ENCODE measurements at regions not wholly inside any gene's neighbourhood (a gene's known extent, or its start where the extent isn't known, plus 50 kb on each side); places are given as distances from the start of the nearest gene placed in this dataset.

- no peaks in the 10 kb centered on the region for H3K27me3 ChIP-seq
- TF ChIP-seq POLR2A (IDR thresholded peaks at IDR 0.05) (no peak), CTCF (IDR thresholded peaks at IDR 0.05) (no peak)
- no peak overlapping the region for H3K4me3 ChIP-seq
Measured at GRCh38 chr7:52639126-52639525, 396.3 kb upstream of the POM121L12 start.

GRCh38 chr7:52635021-52635420 is 400.4 kb upstream of the POM121L12 start:
- intact Hi-C loops (cut with DNase I): no loop called here
- ATAC-seq (no peak), DNase-seq (no peak)
- Histone ChIP-seq H3K9me3 (no peaks in the 10 kb centered on the region), H3K4me1 (no peaks in the 10 kb centered on the region), H3K27ac (no peak overlapping the region), H3K27me3 (no peaks in the 10 kb centered on the region), H3K36me3 (no peaks in the 10 kb centered on the region), H3K4me3 (no peak overlapping the region)
- TF ChIP-seq POLR2A (IDR thresholded peaks at IDR 0.05): no peak
- no peak for TF ChIP-seq CTCF (IDR thresholded peaks at IDR 0.05)
- WGBS (ENCODE audit: insufficient coverage, low coverage, low lambda C conversion rate, missing lambda C conversion rate): 31% methylated on average over 2 of the region's 3 CpGs

More at GRCh38 chr7:52639126-52639525, 396.3 kb upstream of the POM121L12 start:
- no peak for ATAC-seq
- no peak overlapping the region for H3K27ac ChIP-seq
- no peaks in the 10 kb centered on the region for H3K4me1 ChIP-seq
- H3K9me3 ChIP-seq: no peaks in the 10 kb centered on the region
- intact Hi-C loops (cut with DNase I): no loop called here
- DNase-seq: no peak
- H3K36me3 ChIP-seq: no peaks in the 10 kb centered on the region

GRCh38 chr7:52620849-52621248 is 414.6 kb upstream of the POM121L12 start:
- WGBS (ENCODE audit: insufficient coverage, low coverage, low lambda C conversion rate, missing lambda C conversion rate): 50% methylated on average over 1 of the region's 1 CpG
- Histone ChIP-seq H3K4me1 (no peaks in the 10 kb centered on the region), H3K9me3 (no peaks in the 10 kb centered on the region), H3K36me3 (no peaks in the 10 kb centered on the region), H3K27me3 (no peaks in the 10 kb centered on the region), H3K4me3 (no peak overlapping the region), H3K27ac (no peak overlapping the region)
- no peak for TF ChIP-seq CTCF (IDR thresholded peaks at IDR 0.05)
- no peak for TF ChIP-seq POLR2A (IDR thresholded peaks at IDR 0.05)
- intact Hi-C loops (cut with DNase I): no loop called here
- DNase-seq (no peak), ATAC-seq (no peak)

GRCh38 chr7:52616552-52616951 is 418.9 kb upstream of the POM121L12 start:
- no peak overlapping the region for H3K4me3 ChIP-seq
- 36% methylated on average over 2 of the region's 2 CpGs for WGBS (ENCODE audit: insufficient coverage, low coverage, low lambda C conversion rate, missing lambda C conversion rate)
- ATAC-seq: no peak
- no peak overlapping the region for H3K27ac ChIP-seq
- intact Hi-C loops (cut with DNase I): no loop called here
- DNase-seq: no peak
- H3K4me1 ChIP-seq: no peaks in the 10 kb centered on the region
- H3K36me3 ChIP-seq: no peaks in the 10 kb centered on the region
- H3K9me3 ChIP-seq: no peaks in the 10 kb centered on the region
- TF ChIP-seq CTCF (IDR thresholded peaks at IDR 0.05) (no peak), POLR2A (IDR thresholded peaks at IDR 0.05) (no peak)
- no peaks in the 10 kb centered on the region for H3K27me3 ChIP-seq

GRCh38 chr7:52615021-52615695 is 420.3 kb upstream of the POM121L12 start:
- Histone ChIP-seq H3K4me1 (no peaks in the 10 kb centered on the region), H3K36me3 (no peaks in the 10 kb centered on the region), H3K4me3 (no peak overlapping the region), H3K27ac (no peak overlapping the region), H3K9me3 (no peaks in the 10 kb centered on the region), H3K27me3 (no peaks in the 10 kb centered on the region)
- WGBS (ENCODE audit: insufficient coverage, low coverage, low lambda C conversion rate, missing lambda C conversion rate): 50% methylated on average over 2 of the region's 2 CpGs
- intact Hi-C loops (cut with DNase I): no loop called here
- no peak for TF ChIP-seq POLR2A (IDR thresholded peaks at IDR 0.05)
- no peak for TF ChIP-seq CTCF (IDR thresholded peaks at IDR 0.05)
- DNase-seq (no peak), ATAC-seq (no peak)

All from right lobe of liver (tissue), 6 donors.